Muscle layer of colon (tissue), 2 donors: ENCODE measurements at regions not wholly inside any gene's neighbourhood (a gene's known extent, or its start where the extent isn't known, plus 50 kb on each side); places are given as distances from the start of the nearest gene placed in this dataset.
"Not testable (repeated sequence)": the region's sequence is repeated elsewhere in the genome, so short reads cannot be mapped to it uniquely, and the experiment has no call there.

Experiments
- H3K27ac ChIP-seq: one replicate; pipeline ENCODE4 v1.7.0; 2013; ENCODE audit warnings: low read depth, mild to moderate bottlenecking, low read length, moderate library complexity
- H3K27me3 ChIP-seq, 2 donors: one replicate each; pipeline ENCODE4 v1.7.0; 2013; ENCODE audit warnings: low read length in 2 of 2, mild to moderate bottlenecking in 2 of 2; ENCODE audit not compliant: insufficient read depth in 2 of 2, control insufficient read depth in 1 of 2
- H3K36me3 ChIP-seq: one replicate; pipeline ENCODE4 v1.7.0; 2013; ENCODE audit warnings: mild to moderate bottlenecking, low read length; ENCODE audit not compliant: insufficient read depth
- H3K4me1 ChIP-seq: one replicate; pipeline ENCODE4 v1.7.0; 2013; ENCODE audit warnings: mild to moderate bottlenecking, low read length; ENCODE audit not compliant: insufficient read depth
- H3K4me3 ChIP-seq, 2 donors: one replicate each; pipeline ENCODE4 v1.7.0; 2013; ENCODE audit warnings: low read length in 2 of 2, low read depth in 1 of 2, mild to moderate bottlenecking in 1 of 2, moderate library complexity in 1 of 2
- H3K9ac ChIP-seq: one replicate; pipeline ENCODE4 v1.7.0; 2013; ENCODE audit warnings: low read length
- H3K9me3 ChIP-seq: one replicate; pipeline ENCODE4 v1.7.0; 2013; ENCODE audit warnings: mild to moderate bottlenecking, low read length
- donor health status: abdominal sarcoma.
- donor health status: Adenocarcinoma of cecum.

- Histone ChIP-seq H3K9ac (no peak overlapping the region), H3K27me3 (no peaks in the 10 kb centered on the region), H3K4me1 (no peaks in the 10 kb centered on the region), H3K4me3 (no peak overlapping the region), H3K9me3 (no peaks in the 10 kb centered on the region), H3K27ac (no peak overlapping the region), H3K36me3 (no peaks in the 10 kb centered on the region)
These were observed 101.8 kb upstream of the BCHE start for GRCh38 chr3:165938986-165939540.

- not testable (repeated sequence) for H3K36me3 ChIP-seq, H3K4me1 ChIP-seq, H3K27me3 ChIP-seq, H3K4me3 ChIP-seq, H3K9ac ChIP-seq, H3K9me3 ChIP-seq, H3K27ac ChIP-seq
These were observed 98.9 kb upstream of the BCHE start for GRCh38 chr3:165936081-165936480.

GRCh38 chr3:165924301-165924791 is 87.1 kb upstream of the BCHE start:
- H3K4me1 ChIP-seq, H3K27ac ChIP-seq, H3K4me3 ChIP-seq, H3K9me3 ChIP-seq, H3K9ac ChIP-seq, H3K27me3 ChIP-seq, H3K36me3 ChIP-seq: not testable (repeated sequence)

GRCh38 chr3:165920984-165921383 is 83.8 kb upstream of the BCHE start:
- H3K9me3 ChIP-seq = no peaks in the 10 kb centered on the region
- H3K4me3 ChIP-seq = no peak overlapping the region
- H3K27me3 ChIP-seq = no peaks in the 10 kb centered on the region
- H3K36me3 ChIP-seq = no peaks in the 10 kb centered on the region
- no peak overlapping the region for H3K27ac ChIP-seq
- no peaks in the 10 kb centered on the region for H3K4me1 ChIP-seq
- H3K9ac ChIP-seq = no peak overlapping the region

DNA sequence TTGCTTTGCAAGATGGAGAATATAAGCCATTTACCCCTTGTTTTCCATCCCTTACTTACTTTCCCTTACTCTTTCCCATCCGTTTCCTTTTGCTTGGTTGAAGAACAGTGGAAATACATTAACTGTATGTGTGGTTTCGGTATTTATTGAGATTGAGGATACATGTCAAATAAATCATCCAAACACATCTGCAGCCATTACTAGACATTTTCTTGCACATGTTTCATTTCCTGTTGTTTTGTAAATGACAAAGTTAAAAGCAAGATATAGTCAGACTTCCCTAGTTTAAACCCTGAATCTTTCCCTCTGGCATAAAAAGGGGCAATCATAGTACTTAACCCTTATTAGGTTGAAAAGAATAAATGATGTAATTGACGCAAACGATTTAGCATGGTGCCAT is 82.1 kb upstream of the BCHE start:
- Histone ChIP-seq H3K9me3 (no peaks in the 10 kb centered on the region), H3K36me3 (no peaks in the 10 kb centered on the region), H3K4me3 (no peak overlapping the region), H3K27me3 (no peaks in the 10 kb centered on the region), H3K27ac (no peak overlapping the region), H3K4me1 (no peaks in the 10 kb centered on the region), H3K9ac (no peak overlapping the region)

DNA sequence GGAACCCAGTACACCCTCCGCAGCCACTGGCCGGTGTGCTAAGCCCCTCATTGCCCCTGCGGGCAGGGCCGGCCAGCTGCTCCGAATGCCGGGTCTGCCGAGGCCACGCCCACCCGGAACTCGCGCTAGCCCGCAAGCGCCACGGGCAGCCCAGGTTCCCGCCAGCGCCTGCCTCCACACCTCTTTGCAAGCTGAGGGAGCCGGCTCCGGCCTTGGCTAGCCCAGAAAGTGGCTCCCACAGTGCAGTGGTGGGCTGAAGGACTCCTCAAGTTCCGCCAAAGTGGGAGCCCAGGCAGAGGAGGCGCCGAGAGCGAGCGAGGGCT is 81.4 kb upstream of the BCHE start:
- H3K4me1 ChIP-seq = no peaks in the 10 kb centered on the region
- no peak overlapping the region for H3K27ac ChIP-seq
- no peaks in the 10 kb centered on the region for H3K36me3 ChIP-seq
- no peak overlapping the region for H3K4me3 ChIP-seq
- H3K9me3 ChIP-seq = no peaks in the 10 kb centered on the region
- no peaks in the 10 kb centered on the region for H3K27me3 ChIP-seq
- H3K9ac ChIP-seq = no peak overlapping the region

GRCh38 chr3:165917938-165918656 is 80.9 kb upstream of the BCHE start:
- H3K4me3 ChIP-seq, H3K9ac ChIP-seq, H3K27me3 ChIP-seq, H3K9me3 ChIP-seq, H3K4me1 ChIP-seq, H3K36me3 ChIP-seq, H3K27ac ChIP-seq: not testable (repeated sequence)

- H3K9me3 ChIP-seq, H3K9ac ChIP-seq, H3K27me3 ChIP-seq, H3K27ac ChIP-seq, H3K4me3 ChIP-seq, H3K36me3 ChIP-seq, H3K4me1 ChIP-seq: not testable (repeated sequence)
These were observed 77.9 kb upstream of the BCHE start for GRCh38 chr3:165915104-165915503.

DNA sequence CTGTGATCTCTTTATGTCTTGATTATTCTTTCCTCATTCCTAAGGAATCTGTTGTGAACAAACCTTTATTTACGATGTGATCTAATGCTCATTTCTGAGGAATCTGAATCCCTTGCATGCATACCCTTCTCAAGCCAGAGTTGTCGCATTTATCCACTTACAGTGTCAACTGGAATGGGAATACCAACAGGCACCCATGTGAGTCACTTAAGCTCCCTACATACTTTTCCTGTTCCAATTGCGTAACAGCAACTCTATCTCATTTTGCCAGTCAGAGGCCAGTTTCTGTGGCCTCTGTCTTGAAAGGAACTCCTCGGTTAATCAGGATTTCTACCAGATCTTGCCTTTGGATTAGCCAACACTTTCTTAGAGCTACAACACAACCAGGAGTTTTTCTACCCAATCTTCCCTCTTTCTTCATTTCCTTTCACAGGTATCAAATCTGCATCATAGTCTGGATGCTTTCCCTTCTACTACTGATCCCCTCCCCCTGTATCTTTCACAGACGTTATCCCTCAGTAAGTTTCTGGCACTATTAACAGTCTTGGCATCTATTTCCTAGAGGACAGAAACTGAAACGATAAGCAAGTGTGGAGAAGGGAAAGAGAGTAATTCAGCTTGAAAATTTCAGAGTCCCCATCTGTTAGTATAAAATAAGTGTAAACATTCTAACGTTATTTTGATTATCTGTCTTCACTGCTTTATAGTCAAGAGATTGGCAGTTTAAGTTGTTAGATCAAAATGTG is 66.8 kb upstream of the BCHE start:
- Histone ChIP-seq H3K27ac (no peak overlapping the region), H3K4me1 (no peaks in the 10 kb centered on the region), H3K9ac (no peak overlapping the region), H3K36me3 (no peaks in the 10 kb centered on the region), H3K9me3 (no peaks in the 10 kb centered on the region), H3K27me3 (no peaks in the 10 kb centered on the region), H3K4me3 (no peak overlapping the region)

GRCh38 chr3:165899066-165899465 is 61.8 kb upstream of the BCHE start:
- Histone ChIP-seq H3K4me1 (no peaks in the 10 kb centered on the region), H3K27ac (no peak overlapping the region), H3K36me3 (no peaks in the 10 kb centered on the region), H3K27me3 (no peaks in the 10 kb centered on the region), H3K9me3 (no peaks in the 10 kb centered on the region), H3K4me3 (no peak overlapping the region), H3K9ac (no peak overlapping the region)

DNA sequence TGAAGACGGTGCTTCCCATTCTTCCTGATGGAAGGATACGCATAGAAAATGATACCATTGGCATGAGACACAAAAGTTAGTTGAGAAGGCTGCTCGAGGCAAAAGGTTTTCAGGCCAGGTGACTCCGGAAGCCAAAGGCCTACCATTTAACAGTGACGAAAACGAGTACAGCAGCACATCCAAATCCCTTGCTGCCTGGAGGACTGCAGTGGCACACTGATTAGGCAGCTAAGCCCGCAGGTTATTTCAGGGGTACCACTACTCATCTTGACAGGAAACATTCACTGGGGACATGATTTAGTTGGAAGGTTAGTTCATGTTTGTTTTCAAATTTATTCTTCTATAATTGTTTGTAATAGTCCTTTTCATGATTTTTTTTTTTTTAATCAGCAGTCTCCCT is 59.9 kb upstream of the BCHE start:
- no peak overlapping the region for H3K4me3 ChIP-seq
- no peaks in the 10 kb centered on the region for H3K9me3 ChIP-seq
- no peak overlapping the region for H3K27ac ChIP-seq
- no peak overlapping the region for H3K9ac ChIP-seq
- H3K27me3 ChIP-seq = no peaks in the 10 kb centered on the region
- no peaks in the 10 kb centered on the region for H3K36me3 ChIP-seq
- H3K4me1 ChIP-seq = no peaks in the 10 kb centered on the region

DNA sequence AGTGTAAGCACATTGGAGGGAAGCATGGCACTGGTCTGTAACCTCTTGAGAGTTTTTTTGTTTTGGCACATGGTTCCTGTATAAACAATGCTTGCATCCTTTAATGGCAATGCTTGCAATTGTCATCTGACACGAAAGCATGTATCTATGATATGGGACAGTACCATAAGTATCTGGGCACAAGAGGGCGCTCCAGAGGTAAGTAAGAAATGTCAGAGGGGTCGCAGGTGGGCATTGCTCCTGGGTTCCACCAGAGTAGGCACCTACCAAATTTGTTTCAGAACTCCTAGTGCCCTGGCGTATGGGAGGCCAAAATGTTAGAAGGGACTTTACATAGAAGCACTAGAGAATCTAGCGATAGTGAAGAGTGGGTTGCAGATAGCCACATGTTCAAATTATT is 58.7 kb upstream of the BCHE start:
- Histone ChIP-seq H3K4me1 (no peaks in the 10 kb centered on the region), H3K27ac (no peak overlapping the region), H3K27me3 (no peaks in the 10 kb centered on the region), H3K36me3 (no peaks in the 10 kb centered on the region), H3K9ac (no peak overlapping the region), H3K9me3 (no peaks in the 10 kb centered on the region), H3K4me3 (no peak overlapping the region)
